Prostate gland (tissue), 2 donors: ENCODE measurements at regions not wholly inside any gene's neighbourhood (a gene's known extent, or its start where the extent isn't known, plus 50 kb on each side); places are given as distances from the start of the nearest gene placed in this dataset.

Experiments used
- CTCF ChIP-seq, 4 experiments: fragments of 200-600 bp in 2 of 4; fragments of 450-650 bp in 2 of 4; sonication (generic) in 2 of 4; IDR thresholded peaks; 1 replicate in 3 of 4; 2 replicates in 1 of 4; pipeline ENCODE4 v1.5.1; 2016 to 2019; ENCODE audit warnings: antibody characterized with exemption in 4 of 4, mild to moderate bottlenecking in 2 of 4, moderate library complexity in 2 of 4
- POLR2A ChIP-seq: fragments of 450-650 bp; IDR thresholded peaks from one replicate; pipeline ENCODE4 v1.6.1; 2016; ENCODE audit warnings: antibody characterized with exemption, mild to moderate bottlenecking
- POLR2AphosphoS5 ChIP-seq: sonication (generic); formaldehyde crosslinking; IDR thresholded peaks from one replicate; pipeline ENCODE4 v1.6.1; 2017; ENCODE audit warnings: antibody characterized with exemption

GRCh38 chr4:181137351-181137750 lies 1105.9 kb upstream of the TENM3 start:
- TF ChIP-seq CTCF (IDR thresholded peaks at IDR 0.05): no peak
- no peak for TF ChIP-seq POLR2A
- TF ChIP-seq POLR2AphosphoS5: no peak
